ENCODE measurements at regions not wholly inside any gene's neighbourhood (a gene's known extent, or its start where the extent isn't known, plus 50 kb on each side); places are given as distances from the start of the nearest gene placed in this dataset.

DNA sequence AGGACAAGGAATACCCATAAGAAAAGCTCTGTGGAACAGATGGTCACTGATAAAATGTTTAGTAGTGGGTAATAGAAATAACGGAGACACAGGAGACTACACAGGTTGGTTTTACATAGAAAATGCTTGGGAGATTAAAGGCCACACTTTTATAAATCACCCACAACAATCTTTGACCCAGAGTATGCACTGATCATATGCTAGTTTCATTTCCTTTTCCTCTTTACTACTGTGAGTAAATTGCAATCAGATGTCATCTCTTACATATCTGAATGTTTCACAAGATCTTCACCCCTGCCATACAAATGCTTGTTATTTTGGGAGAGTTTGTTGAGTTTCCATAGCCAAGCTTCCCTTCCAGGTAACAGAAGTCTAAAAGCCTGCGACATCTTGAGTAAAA is 978.4 kb upstream of the KLHL29 start:
- TF ChIP-seq ZNF629 (tag by site-specific recombination; IDR thresholded peaks at IDR 0.05) (no peak), ZNF707 (tag by site-specific recombination; IDR thresholded peaks at IDR 0.05) (no peak), ZNF391 (tag by site-specific recombination; IDR thresholded peaks at IDR 0.05; ENCODE audit: borderline replicate concordance, low read depth) (no peak), SP7 (tag by site-specific recombination; IDR thresholded peaks at IDR 0.05) (no peak), ZNF747 (tag by site-specific recombination; IDR thresholded peaks at IDR 0.05) (no peak), ZNF23 (tag by site-specific recombination; IDR thresholded peaks at IDR 0.05; ENCODE audit: borderline replicate concordance) (no peak), GLIS1 (tag by site-specific recombination; IDR thresholded peaks at IDR 0.05) (no peak)
- TF ChIP-seq, protein P1, sequence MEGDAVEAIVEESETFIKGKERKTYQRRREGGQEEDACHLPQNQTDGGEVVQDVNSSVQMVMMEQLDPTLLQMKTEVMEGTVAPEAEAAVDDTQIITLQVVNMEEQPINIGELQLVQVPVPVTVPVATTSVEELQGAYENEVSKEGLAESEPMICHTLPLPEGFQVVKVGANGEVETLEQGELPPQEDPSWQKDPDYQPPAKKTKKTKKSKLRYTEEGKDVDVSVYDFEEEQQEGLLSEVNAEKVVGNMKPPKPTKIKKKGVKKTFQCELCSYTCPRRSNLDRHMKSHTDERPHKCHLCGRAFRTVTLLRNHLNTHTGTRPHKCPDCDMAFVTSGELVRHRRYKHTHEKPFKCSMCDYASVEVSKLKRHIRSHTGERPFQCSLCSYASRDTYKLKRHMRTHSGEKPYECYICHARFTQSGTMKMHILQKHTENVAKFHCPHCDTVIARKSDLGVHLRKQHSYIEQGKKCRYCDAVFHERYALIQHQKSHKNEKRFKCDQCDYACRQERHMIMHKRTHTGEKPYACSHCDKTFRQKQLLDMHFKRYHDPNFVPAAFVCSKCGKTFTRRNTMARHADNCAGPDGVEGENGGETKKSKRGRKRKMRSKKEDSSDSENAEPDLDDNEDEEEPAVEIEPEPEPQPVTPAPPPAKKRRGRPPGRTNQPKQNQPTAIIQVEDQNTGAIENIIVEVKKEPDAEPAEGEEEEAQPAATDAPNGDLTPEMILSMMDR (tag by site-specific recombination; IDR thresholded peaks at IDR 0.05): no peak
- TF ChIP-seq, protein P2, sequence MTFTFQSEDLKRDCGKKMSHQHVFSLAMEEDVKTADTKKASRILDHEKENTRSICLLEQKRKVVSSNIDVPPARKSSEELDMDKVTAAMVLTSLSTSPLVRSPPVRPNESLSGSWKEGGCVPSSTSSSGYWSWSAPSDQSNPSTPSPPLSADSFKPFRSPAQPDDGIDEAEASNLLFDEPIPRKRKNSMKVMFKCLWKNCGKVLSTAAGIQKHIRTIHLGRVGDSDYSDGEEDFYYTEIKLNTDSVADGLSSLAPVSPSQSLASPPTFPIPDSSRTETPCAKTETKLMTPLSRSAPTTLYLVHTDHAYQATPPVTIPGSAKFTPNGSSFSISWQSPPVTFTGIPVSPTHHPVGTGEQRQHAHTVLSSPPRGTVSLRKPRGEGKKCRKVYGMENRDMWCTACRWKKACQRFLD (tag by site-specific recombination; IDR thresholded peaks at IDR 0.05): no peak
- TF ChIP-seq, protein P3, sequence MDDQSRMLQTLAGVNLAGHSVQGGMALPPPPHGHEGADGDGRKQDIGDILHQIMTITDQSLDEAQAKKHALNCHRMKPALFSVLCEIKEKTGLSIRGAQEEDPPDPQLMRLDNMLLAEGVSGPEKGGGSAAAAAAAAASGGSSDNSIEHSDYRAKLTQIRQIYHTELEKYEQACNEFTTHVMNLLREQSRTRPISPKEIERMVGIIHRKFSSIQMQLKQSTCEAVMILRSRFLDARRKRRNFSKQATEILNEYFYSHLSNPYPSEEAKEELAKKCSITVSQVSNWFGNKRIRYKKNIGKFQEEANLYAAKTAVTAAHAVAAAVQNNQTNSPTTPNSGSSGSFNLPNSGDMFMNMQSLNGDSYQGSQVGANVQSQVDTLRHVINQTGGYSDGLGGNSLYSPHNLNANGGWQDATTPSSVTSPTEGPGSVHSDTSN (CRISPR knock-in tag; IDR thresholded peaks at IDR 0.05): no peak

Measured in HEK293 (cell line).